ENCODE measurements at regions not wholly inside any gene's neighbourhood (a gene's known extent, or its start where the extent isn't known, plus 50 kb on each side); places are given as distances from the start of the nearest gene placed in this dataset.

DNA sequence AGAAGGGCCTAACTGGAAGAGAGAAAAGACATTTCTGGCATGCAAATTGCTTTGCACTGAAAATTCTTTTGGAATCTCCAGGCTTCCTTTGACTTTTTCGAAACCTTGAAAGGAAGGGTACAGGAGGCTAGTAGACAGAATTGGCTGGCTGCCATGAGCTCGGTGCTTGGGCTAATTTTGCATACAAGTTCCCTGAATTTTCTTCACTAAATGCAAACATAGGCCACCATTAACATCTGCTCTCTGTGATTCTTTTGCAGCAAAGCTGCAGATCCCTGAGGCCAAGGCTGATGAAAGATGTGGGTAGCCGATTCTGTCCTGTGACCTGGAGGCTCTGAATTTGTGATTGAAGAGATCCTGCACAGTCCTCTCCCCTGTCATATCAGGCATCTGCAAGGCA is 247.8 kb upstream of the MCTP2 start:
- Mint-ChIP-seq H3K27ac (ENCODE audit: unreplicated experiment) (no peak overlapping the region), H3K27me3 (ENCODE audit: low read depth, unreplicated experiment) (peaks cover 6% of the 10 kb centered on the region), H3K4me1 (ENCODE audit: low read depth, unreplicated experiment) (no peaks in the 10 kb centered on the region), H3K36me3 (ENCODE audit: low read depth, unreplicated experiment) (no peaks in the 10 kb centered on the region), H3K9me3 (ENCODE audit: unreplicated experiment) (no peaks in the 10 kb centered on the region), H3K4me3 (ENCODE audit: unreplicated experiment) (no peak overlapping the region)
- Histone ChIP-seq H3K27me3 (ENCODE audit: insufficient read depth, low read length) (peaks cover 4% of the 10 kb centered on the region), H3K4me3 (ENCODE audit: insufficient read depth, low read depth, low read length) (no peak overlapping the region), H3K36me3 (ENCODE audit: insufficient read depth, low read length) (no peaks in the 10 kb centered on the region), H3K4me1 (ENCODE audit: insufficient read depth, low read length) (no peaks in the 10 kb centered on the region), H2AFZ (ENCODE audit: low read depth, low read length) (no peak overlapping the region), H3K9ac (ENCODE audit: low read length) (no peak overlapping the region), H3K27ac (ENCODE audit: low read depth, low read length) (no peak overlapping the region), H3K79me2 (ENCODE audit: insufficient read depth, low read length) (no peaks in the 10 kb centered on the region), H3K9me3 (ENCODE audit: insufficient read depth, low read depth, low read length) (no peaks in the 10 kb centered on the region), H4K20me1 (ENCODE audit: insufficient read depth, low read length) (no peaks in the 10 kb centered on the region), H3K4me2 (ENCODE audit: low read length) (no peak overlapping the region)
- no peak for FAIRE-seq
- DNase-seq (ENCODE audit: low read depth): no peak
- TF ChIP-seq, protein P1, sequence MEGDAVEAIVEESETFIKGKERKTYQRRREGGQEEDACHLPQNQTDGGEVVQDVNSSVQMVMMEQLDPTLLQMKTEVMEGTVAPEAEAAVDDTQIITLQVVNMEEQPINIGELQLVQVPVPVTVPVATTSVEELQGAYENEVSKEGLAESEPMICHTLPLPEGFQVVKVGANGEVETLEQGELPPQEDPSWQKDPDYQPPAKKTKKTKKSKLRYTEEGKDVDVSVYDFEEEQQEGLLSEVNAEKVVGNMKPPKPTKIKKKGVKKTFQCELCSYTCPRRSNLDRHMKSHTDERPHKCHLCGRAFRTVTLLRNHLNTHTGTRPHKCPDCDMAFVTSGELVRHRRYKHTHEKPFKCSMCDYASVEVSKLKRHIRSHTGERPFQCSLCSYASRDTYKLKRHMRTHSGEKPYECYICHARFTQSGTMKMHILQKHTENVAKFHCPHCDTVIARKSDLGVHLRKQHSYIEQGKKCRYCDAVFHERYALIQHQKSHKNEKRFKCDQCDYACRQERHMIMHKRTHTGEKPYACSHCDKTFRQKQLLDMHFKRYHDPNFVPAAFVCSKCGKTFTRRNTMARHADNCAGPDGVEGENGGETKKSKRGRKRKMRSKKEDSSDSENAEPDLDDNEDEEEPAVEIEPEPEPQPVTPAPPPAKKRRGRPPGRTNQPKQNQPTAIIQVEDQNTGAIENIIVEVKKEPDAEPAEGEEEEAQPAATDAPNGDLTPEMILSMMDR (IDR thresholded peaks at IDR 0.05; ENCODE audit: insufficient read depth, low read depth, low read length): no peak
- no peak for TF ChIP-seq EZH2 (IDR thresholded peaks at IDR 0.05; ENCODE audit: insufficient read depth, low read length)

GRCh38 chr15:93982226-93982727 is 249.1 kb upstream of the MCTP2 start:
- FAIRE-seq (no peak), DNase-seq (ENCODE audit: low read depth) (no peak)
- H3K27me3 Mint-ChIP-seq (ENCODE audit: low read depth, unreplicated experiment): peaks cover 9% of the 10 kb centered on the region
- Histone ChIP-seq H3K9ac (ENCODE audit: low read length) (no peak overlapping the region), H3K27me3 (ENCODE audit: insufficient read depth, low read length) (peaks cover 4% of the 10 kb centered on the region), H3K4me1 (ENCODE audit: insufficient read depth, low read length) (no peaks in the 10 kb centered on the region), H3K4me2 (ENCODE audit: low read length) (no peak overlapping the region), H3K4me3 (ENCODE audit: insufficient read depth, low read depth, low read length) (no peak overlapping the region), H3K9me3 (ENCODE audit: insufficient read depth, low read depth, low read length) (no peaks in the 10 kb centered on the region), H3K36me3 (ENCODE audit: insufficient read depth, low read length) (no peaks in the 10 kb centered on the region), H3K79me2 (ENCODE audit: insufficient read depth, low read length) (no peaks in the 10 kb centered on the region), H4K20me1 (ENCODE audit: insufficient read depth, low read length) (no peaks in the 10 kb centered on the region), H3K27ac (ENCODE audit: low read depth, low read length) (no peak overlapping the region), H2AFZ (ENCODE audit: low read depth, low read length) (no peak overlapping the region)
- no peak overlapping the region for H3K27ac Mint-ChIP-seq (ENCODE audit: unreplicated experiment)
- no peaks in the 10 kb centered on the region for H3K4me1 Mint-ChIP-seq (ENCODE audit: low read depth, unreplicated experiment)
- TF ChIP-seq, protein P1 (IDR thresholded peaks at IDR 0.05; ENCODE audit: insufficient read depth, low read depth, low read length): no peak
- no peak for TF ChIP-seq EZH2 (IDR thresholded peaks at IDR 0.05; ENCODE audit: insufficient read depth, low read length)
- H3K36me3 Mint-ChIP-seq (ENCODE audit: low read depth, unreplicated experiment): no peaks in the 10 kb centered on the region
- no peak overlapping the region for H3K4me3 Mint-ChIP-seq (ENCODE audit: unreplicated experiment)
- H3K9me3 Mint-ChIP-seq (ENCODE audit: unreplicated experiment): no peaks in the 10 kb centered on the region

- Histone ChIP-seq H3K36me3 (ENCODE audit: insufficient read depth, low read length) (no peaks in the 10 kb centered on the region), H3K79me2 (ENCODE audit: insufficient read depth, low read length) (no peaks in the 10 kb centered on the region), H3K27me3 (ENCODE audit: insufficient read depth, low read length) (peaks cover 4% of the 10 kb centered on the region), H3K4me2 (ENCODE audit: low read length) (no peak overlapping the region), H3K9me3 (ENCODE audit: insufficient read depth, low read depth, low read length) (no peaks in the 10 kb centered on the region), H4K20me1 (ENCODE audit: insufficient read depth, low read length) (no peaks in the 10 kb centered on the region), H3K27ac (ENCODE audit: low read depth, low read length) (no peak overlapping the region), H3K4me1 (ENCODE audit: insufficient read depth, low read length) (no peaks in the 10 kb centered on the region), H2AFZ (ENCODE audit: low read depth, low read length) (no peak overlapping the region), H3K4me3 (ENCODE audit: insufficient read depth, low read depth, low read length) (no peak overlapping the region), H3K9ac (ENCODE audit: low read length) (no peak overlapping the region)
- FAIRE-seq: no peak
- no peak for TF ChIP-seq EZH2 (IDR thresholded peaks at IDR 0.05; ENCODE audit: insufficient read depth, low read length)
- TF ChIP-seq, protein P1 (IDR thresholded peaks at IDR 0.05; ENCODE audit: insufficient read depth, low read depth, low read length): no peak
- Mint-ChIP-seq H3K27me3 (ENCODE audit: low read depth, unreplicated experiment) (peaks cover 12% of the 10 kb centered on the region), H3K9me3 (ENCODE audit: unreplicated experiment) (no peaks in the 10 kb centered on the region), H3K4me1 (ENCODE audit: low read depth, unreplicated experiment) (no peaks in the 10 kb centered on the region), H3K27ac (ENCODE audit: unreplicated experiment) (no peak overlapping the region), H3K36me3 (ENCODE audit: low read depth, unreplicated experiment) (no peaks in the 10 kb centered on the region), H3K4me3 (ENCODE audit: unreplicated experiment) (no peak overlapping the region)
- no peak for DNase-seq (ENCODE audit: low read depth)
Measured at GRCh38 chr15:93981706-93982105, 249.7 kb upstream of the MCTP2 start.
